GM21529 (cell line): ENCODE measurements at regions not wholly inside any gene's neighbourhood (a gene's known extent, or its start where the extent isn't known, plus 50 kb on each side); places are given as distances from the start of the nearest gene placed in this dataset.

Experiments
- ATAC-seq: cut with Tn5 transposase; IDR thresholded peaks from one replicate; pipeline ENCODE4 v1.9.1; 2021; ENCODE audit not compliant: unreplicated experiment

GRCh38 chr2:121006743-121007489 lies 271.2 kb downstream of the GLI2 start:
- ATAC-seq: no peak

DNA sequence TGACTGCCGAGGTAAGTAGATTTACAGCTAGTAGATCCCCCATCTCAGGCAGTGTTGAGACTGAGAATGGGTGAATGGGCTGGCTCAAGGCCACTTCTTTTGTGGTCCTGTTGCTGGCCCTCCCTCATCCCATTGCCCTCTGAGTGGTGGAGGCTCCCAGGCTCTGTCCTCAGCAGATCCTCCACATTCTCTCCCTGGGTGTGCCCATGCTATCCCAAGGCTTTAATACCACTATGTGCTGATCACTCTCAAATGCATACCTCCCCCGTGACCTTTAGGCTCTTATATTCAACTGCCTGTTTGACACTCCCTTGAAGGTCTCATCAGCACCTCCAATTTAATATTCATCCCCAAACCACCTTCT lies 271.8 kb downstream of the GLI2 start:
- no peak for ATAC-seq

DNA sequence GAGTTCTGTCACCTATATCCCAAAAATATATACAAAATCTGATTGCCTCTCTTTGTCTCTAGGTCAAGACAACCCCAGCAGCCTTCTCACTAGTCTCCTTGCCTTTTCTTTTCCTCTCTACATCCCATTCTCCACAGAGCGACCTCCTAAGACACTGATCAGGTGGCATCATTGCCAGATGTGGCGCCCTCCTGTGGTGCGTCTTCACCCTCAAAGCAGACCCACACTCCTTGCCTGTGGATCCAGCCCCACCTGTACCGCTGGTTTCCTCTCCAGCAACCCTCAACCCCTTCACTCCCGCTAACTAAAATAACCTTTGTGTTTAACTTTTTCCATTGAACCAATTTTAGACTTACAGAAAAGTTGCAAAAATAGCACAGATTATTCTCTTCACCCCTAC lies 273.3 kb downstream of the GLI2 start:
- no peak for ATAC-seq

GRCh38 chr2:121010998-121011397 lies 274.0 kb downstream of the TFCP2L1 start:
- ATAC-seq: no peak

- ATAC-seq: no peak
These were observed 270.1 kb downstream of the TFCP2L1 start for GRCh38 chr2:121014876-121015275.

GRCh38 chr2:121015971-121016485 lies 269.0 kb downstream of the TFCP2L1 start:
- no peak for ATAC-seq

DNA sequence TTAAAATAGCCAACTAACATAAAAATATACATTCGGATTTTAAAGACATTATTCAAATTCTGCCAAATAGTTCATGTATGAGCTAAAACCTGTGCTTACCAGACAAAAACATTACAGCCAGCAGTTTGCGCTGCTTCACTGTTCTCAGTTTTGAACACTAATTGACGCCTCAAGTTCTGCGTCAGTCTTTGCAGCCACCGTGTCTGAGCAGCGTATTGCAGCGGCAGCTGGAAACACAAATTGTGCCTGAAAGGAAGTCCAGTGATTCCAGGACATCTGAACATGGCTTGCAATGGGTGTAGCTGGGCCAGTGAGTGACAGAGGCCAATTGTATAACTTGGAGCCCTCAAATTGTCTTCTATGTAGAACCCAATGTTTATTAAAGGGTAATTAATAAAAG lies 267.6 kb downstream of the TFCP2L1 start:
- ATAC-seq: no peak

DNA sequence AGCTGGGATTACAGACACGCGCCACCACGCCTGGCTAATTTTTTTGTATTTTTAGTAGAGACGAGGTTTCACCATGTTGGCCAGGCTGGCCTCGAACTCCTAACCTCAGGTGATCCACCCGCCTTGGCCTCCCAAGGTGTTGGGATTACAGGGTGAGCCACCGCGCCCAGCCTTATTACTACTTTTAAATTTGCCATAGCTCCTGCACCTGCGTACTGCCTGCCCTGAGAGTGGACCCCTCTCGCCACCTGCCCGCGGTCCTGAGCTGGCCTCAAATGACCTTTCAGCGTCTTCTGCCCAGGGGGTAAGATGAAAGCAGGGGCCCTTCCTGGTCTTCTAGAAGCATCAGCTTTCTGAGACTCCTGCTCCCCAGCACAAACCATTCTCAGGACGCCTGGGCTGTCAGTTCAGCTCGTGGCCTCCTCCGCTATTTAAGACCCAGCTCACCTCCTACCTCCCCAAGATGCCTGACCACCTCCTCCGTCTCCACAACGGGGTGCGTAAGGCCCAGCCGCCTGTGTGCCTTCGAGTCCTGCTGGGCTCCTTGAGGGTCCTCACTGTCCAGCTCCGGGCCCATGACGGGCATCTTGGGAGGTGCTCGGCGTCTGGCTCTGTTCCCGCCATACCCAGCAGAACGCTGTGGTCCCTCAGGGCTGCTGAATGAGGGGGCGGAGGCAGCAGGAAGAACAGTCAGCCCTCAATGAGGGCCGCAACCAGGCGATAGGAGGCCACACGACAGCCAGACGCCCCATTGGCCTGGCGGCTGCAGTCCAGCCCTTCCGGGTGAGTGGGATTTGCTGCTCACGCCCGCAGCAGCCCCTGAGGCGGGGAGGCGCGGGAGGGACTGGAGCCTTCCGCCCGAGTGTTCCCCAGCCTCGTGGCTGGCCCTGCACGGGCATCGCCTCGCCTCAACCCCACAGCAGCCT lies 266.6 kb downstream of the TFCP2L1 start:
- no peak for ATAC-seq

DNA sequence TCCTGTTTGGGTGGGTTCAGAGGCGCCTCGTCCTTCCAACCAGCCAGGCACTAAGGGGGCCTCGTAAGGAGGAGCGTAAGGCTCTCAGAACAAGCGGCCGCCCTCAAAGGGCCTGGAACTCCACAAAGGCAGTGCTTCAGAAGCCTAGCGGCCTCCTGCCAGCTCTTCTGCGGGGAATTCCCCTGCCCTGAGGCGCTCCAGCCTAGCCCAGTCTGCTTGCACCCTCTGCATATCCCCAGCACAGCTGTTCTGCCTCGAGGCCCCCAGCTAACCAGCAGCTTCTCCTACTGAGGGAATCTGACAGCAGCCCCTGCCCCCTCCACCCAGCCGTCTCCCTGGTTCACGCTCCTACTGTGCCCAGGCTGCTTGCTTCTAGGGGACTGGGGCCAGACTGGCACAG lies 265.9 kb downstream of the TFCP2L1 start:
- no peak for ATAC-seq

DNA sequence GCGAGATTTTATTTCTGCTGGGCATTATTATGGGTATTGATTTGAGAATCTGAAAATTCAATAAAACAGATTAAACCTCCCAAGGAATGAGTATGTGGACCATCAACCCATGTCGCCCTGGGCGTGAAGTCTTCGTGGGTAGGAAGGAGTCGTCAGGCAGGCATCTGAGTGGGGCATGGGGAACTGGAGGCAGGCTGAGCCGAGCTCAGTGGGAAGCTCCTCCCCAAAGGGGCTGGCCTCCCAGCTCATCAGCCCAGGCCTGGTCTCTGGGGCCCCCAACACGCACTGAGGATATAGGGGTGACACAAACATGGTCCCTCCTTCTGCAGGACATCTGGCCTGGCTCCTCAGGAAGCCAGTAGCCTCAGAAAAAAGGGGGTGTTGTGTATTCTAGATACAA lies 265.2 kb downstream of the TFCP2L1 start:
- no peak for ATAC-seq

GRCh38 chr2:121021685-121022084 lies 263.3 kb downstream of the TFCP2L1 start:
- ATAC-seq: no peak

- ATAC-seq: no peak
These were observed 256.4 kb downstream of the TFCP2L1 start for GRCh38 chr2:121028577-121028976.

DNA sequence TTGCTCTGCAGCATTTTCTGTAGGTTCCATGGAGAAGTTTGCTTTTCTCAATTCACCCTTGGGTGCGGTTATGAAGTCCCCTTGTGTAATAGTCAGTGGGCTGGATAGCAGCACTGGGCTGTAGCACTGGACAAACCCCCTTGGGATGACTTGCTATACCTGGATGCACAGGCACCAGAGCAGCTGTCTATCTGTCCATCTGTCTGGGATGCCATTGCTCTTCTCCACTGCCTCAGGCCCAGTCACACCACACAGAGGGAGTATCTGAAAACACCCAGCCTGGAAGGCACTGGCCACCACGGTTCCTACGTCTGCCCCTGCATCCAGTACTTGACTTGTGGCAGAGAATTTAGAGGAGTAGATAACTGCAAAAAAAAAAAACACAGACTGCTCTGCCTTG lies 254.5 kb downstream of the TFCP2L1 start:
- ATAC-seq: no peak

GRCh38 chr2:121031568-121032340 lies 253.2 kb downstream of the TFCP2L1 start:
- ATAC-seq: no peak

DNA sequence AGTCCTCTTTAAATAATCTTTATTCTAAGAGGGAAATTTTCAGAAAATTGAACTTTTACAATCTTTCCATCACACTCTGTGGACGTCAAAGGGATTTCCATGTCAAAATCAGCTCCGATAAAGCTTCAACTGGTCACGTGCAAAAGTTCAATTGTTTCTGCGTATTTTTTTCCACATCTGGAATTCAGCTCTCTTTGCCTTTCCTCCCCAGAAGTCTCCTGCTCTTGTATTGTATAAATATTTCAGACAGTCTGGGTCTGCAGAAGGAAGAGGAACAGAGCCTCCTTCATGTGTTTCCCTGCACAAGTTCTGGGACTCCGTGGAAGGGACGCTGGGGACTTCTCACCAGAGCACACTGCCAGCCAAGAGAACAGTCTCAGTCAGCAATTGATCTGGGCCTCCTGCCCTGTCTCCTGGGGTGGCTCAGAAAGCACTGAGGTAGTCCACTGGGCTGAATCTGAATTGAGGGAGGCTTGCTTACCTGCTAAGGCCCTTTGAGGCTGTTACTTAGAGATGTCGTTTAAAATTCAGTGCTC lies 251.5 kb downstream of the TFCP2L1 start:
- no peak for ATAC-seq

GRCh38 chr2:121034551-121034950 lies 250.5 kb downstream of the TFCP2L1 start:
- no peak for ATAC-seq

DNA sequence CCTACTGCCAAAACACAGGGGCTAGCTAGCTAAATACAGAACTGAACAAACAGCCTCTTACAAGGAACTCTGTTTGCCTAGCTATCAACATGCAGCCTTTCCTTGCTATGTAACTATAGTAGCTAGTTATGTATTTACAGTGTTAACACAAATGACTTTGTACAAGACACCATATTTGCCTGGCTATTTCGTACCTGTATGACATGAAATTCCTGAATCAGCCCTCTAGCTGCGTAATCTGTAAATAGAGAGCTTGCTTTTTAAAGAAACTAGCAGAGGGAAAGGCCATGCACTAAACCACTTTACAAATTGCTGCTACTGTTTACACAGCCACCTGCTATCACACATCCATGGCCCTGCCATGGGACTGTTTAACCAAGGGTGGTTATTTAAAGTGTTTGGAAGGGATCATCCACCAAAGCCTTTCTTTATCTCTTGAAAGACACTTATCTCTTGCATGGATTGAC lies 248.7 kb downstream of the TFCP2L1 start:
- ATAC-seq: no peak

DNA sequence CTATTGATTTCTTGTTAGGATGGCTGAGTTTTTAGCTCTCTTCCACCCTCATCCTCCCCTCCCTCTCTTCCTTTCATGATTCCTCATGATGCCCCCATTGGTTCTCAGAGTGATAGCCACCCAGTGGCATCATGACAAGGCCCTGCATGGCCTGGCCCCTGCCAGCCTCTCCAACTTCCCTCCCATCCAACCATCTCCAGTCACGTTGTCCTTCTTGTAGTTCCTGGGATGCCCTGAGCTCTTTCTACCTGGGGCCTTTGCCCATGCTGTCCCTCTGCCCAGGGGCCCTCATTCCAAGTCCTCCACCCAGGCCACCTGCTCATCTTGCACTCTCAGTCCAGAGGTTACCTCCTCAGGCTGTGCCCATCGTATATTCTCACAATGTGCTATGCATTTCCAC lies 247.5 kb downstream of the TFCP2L1 start:
- no peak for ATAC-seq

DNA sequence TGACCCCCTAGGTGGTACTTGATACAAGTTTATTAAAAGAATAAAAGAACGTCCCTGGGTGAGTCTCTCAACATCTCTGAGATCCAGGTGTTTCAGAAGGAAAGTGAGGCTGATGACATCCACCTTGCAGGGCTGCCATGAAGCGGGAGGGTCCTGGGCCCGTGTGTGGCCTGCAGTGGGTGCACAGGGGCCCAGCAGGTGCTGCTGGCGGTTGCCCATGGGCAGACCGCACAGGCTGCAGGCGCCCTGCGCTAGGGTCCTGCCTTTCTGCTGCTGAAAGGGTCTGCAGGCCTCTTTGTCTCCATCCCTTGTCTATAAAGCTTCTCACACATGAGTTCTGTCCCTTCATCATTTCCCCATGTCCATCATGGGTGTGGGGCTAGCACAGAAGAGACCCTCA lies 247.0 kb downstream of the TFCP2L1 start:
- no peak for ATAC-seq

GRCh38 chr2:121038431-121038830 lies 246.6 kb downstream of the TFCP2L1 start:
- ATAC-seq: no peak
